ENCODE measurements at regions not wholly inside any gene's neighbourhood (a gene's known extent, or its start where the extent isn't known, plus 50 kb on each side); places are given as distances from the start of the nearest gene placed in this dataset.
A peak's percentile ranks its signal among the peaks of the same experiment; 100 is the strongest.

DNA sequence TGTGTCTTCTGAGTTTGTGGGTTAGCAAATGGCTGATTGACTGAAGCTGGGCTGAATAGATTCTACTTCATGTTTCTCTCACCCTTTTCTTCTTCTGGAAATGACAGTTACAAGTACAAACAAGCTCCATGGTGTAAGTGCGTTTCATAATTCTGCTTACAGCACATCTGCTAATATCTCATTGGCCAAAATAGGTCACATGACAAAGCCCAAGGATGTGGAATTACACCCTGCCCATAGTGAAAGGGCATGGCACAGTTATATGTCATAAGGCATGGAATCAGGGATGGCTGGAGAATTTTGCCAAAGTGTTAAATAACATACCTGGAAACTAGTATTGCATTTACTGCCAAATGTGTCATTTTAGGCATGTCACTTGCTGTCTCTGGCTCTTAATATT lies 327.2 kb downstream of the NKX6-1 start:
- ChIA-PET POLR2A (no interaction called here), CTCF (no interaction called here)
- TF ChIP-seq CTBP1 (IDR thresholded peaks at IDR 0.05; ENCODE audit: borderline replicate concordance): no peak
- no peak for DNase-seq (ENCODE audit: extremely low spot score)

DNA sequence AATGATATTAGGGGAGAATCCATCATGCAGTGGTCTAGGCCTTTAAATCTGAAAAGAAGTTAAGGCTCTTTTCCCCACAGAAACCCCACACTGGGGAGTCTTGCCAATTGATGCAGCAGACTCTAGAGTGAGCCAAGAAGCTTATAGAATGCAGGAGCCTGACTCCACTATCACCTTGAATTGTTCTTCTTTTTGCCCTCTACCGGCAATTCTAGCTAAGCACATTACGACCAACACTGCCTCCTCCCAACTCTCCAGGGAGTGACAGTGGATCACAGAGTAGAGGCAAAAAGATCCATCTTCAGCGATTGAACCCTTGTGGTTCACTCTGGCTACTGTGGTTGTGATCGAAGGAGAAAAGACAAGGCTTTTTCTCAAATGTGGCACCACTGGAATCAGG lies 331.5 kb downstream of the NKX6-1 start:
- ChIA-PET POLR2A (no interaction called here), CTCF (no interaction called here)
- DNase-seq (ENCODE audit: extremely low spot score): peak; percentile 16
- TF ChIP-seq ARNT (IDR thresholded peaks at IDR 0.05) (no peak), HDGF (IDR thresholded peaks at IDR 0.05; ENCODE audit: borderline replicate concordance) (no peak), BHLHE40 (IDR thresholded peaks at IDR 0.05; ENCODE audit: borderline replicate concordance) (no peak), FOXK2 (IDR thresholded peaks at IDR 0.05) (no peak), ZNF384 (IDR thresholded peaks at IDR 0.05) (no peak), NFRKB (IDR thresholded peaks at IDR 0.05) (no peak), FOXA1 (IDR thresholded peaks at IDR 0.05) (no peak), FOXM1 (IDR thresholded peaks at IDR 0.05; ENCODE audit: borderline replicate concordance) (no peak), SUZ12 (IDR thresholded peaks at IDR 0.05) (no peak), L3MBTL2 (conservative IDR thresholded peaks at IDR 0.05) (no peak), LEF1 (IDR thresholded peaks at IDR 0.05; ENCODE audit: borderline replicate concordance) (no peak), TARDBP (IDR thresholded peaks at IDR 0.05) (no peak), ELF4 (IDR thresholded peaks at IDR 0.05) (no peak), SP1 (IDR thresholded peaks at IDR 0.05) (no peak)
- TF ChIP-seq, protein P1, sequence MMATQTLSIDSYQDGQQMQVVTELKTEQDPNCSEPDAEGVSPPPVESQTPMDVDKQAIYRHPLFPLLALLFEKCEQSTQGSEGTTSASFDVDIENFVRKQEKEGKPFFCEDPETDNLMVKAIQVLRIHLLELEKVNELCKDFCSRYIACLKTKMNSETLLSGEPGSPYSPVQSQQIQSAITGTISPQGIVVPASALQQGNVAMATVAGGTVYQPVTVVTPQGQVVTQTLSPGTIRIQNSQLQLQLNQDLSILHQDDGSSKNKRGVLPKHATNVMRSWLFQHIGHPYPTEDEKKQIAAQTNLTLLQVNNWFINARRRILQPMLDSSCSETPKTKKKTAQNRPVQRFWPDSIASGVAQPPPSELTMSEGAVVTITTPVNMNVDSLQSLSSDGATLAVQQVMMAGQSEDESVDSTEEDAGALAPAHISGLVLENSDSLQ (IDR thresholded peaks at IDR 0.05): no peak

- CTCF ChIA-PET: no interaction called here
- POLR2A ChIA-PET: no interaction called here
- TF ChIP-seq FOXA1 (IDR thresholded peaks at IDR 0.05) (no peak), FOXK2 (IDR thresholded peaks at IDR 0.05) (no peak), TARDBP (IDR thresholded peaks at IDR 0.05) (no peak), ELF4 (IDR thresholded peaks at IDR 0.05) (no peak), FOXM1 (IDR thresholded peaks at IDR 0.05; ENCODE audit: borderline replicate concordance) (no peak), SP1 (IDR thresholded peaks at IDR 0.05) (no peak), HDGF (IDR thresholded peaks at IDR 0.05; ENCODE audit: borderline replicate concordance) (no peak), ZNF384 (IDR thresholded peaks at IDR 0.05) (no peak), L3MBTL2 (conservative IDR thresholded peaks at IDR 0.05) (no peak), ARNT (IDR thresholded peaks at IDR 0.05) (no peak), BHLHE40 (IDR thresholded peaks at IDR 0.05; ENCODE audit: borderline replicate concordance) (no peak), LEF1 (IDR thresholded peaks at IDR 0.05; ENCODE audit: borderline replicate concordance) (no peak), CTBP1 (IDR thresholded peaks at IDR 0.05; ENCODE audit: borderline replicate concordance) (no peak), SUZ12 (IDR thresholded peaks at IDR 0.05) (no peak)
- TF ChIP-seq, protein P1 (IDR thresholded peaks at IDR 0.05): no peak
- no peak for DNase-seq (ENCODE audit: extremely low spot score)
These were observed 332.0 kb downstream of the NKX6-1 start for GRCh38 chr4:84167093-84167492.

DNA sequence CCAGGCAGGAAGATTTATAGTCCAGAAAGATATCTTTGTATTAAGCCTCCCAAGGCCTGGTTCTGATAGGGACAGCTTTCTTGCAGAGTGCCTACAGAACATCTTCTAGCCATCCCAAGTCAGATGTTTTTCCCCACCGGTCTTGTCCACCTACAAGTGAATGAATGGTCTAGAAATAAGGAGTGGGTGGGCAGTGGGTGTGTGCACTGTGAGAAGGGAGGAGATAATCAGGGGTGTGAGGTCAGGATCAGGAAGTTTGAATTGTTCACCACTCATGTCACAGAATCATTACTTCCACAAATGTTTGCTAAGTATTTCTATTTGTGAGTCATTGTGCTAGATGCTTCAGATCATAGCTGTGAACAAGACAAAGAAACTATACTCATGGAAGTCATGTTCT lies 332.6 kb downstream of the NKX6-1 start:
- CTCF ChIA-PET: no interaction called here
- no peak for TF ChIP-seq ZNF384 (IDR thresholded peaks at IDR 0.05)
- TF ChIP-seq ARNT (IDR thresholded peaks at IDR 0.05): no peak
- TF ChIP-seq FOXA1 (IDR thresholded peaks at IDR 0.05): no peak
- TF ChIP-seq SP1 (IDR thresholded peaks at IDR 0.05): no peak
- no peak for TF ChIP-seq BHLHE40 (IDR thresholded peaks at IDR 0.05; ENCODE audit: borderline replicate concordance)
- no peak for TF ChIP-seq L3MBTL2 (conservative IDR thresholded peaks at IDR 0.05)
- no peak for TF ChIP-seq SUZ12 (IDR thresholded peaks at IDR 0.05)
- TF ChIP-seq CTBP1 (IDR thresholded peaks at IDR 0.05; ENCODE audit: borderline replicate concordance): no peak
- TF ChIP-seq ELF4 (IDR thresholded peaks at IDR 0.05): no peak
- TF ChIP-seq FOXM1 (IDR thresholded peaks at IDR 0.05; ENCODE audit: borderline replicate concordance): no peak
- TF ChIP-seq HDGF (IDR thresholded peaks at IDR 0.05; ENCODE audit: borderline replicate concordance): no peak
- no peak for DNase-seq (ENCODE audit: extremely low spot score)
- POLR2A ChIA-PET: no interaction called here

GRCh38 chr4:84164201-84164600 lies 334.9 kb downstream of the NKX6-1 start:
- CTCF ChIA-PET: no interaction called here
- TF ChIP-seq FOXM1 (IDR thresholded peaks at IDR 0.05; ENCODE audit: borderline replicate concordance): no peak
- TF ChIP-seq CTBP1 (IDR thresholded peaks at IDR 0.05; ENCODE audit: borderline replicate concordance): no peak
- no peak for TF ChIP-seq HDGF (IDR thresholded peaks at IDR 0.05; ENCODE audit: borderline replicate concordance)
- no peak for TF ChIP-seq SUZ12 (IDR thresholded peaks at IDR 0.05)
- TF ChIP-seq, protein P1 (IDR thresholded peaks at IDR 0.05): no peak
- no peak for TF ChIP-seq ZNF384 (IDR thresholded peaks at IDR 0.05)
- TF ChIP-seq LEF1 (IDR thresholded peaks at IDR 0.05; ENCODE audit: borderline replicate concordance): no peak
- TF ChIP-seq FOXA1 (IDR thresholded peaks at IDR 0.05): no peak
- no peak for TF ChIP-seq TARDBP (IDR thresholded peaks at IDR 0.05)
- TF ChIP-seq ARNT (IDR thresholded peaks at IDR 0.05): no peak
- no peak for TF ChIP-seq FOXK2 (IDR thresholded peaks at IDR 0.05)
- DNase-seq (ENCODE audit: extremely low spot score): no peak
- POLR2A ChIA-PET: no interaction called here

DNA sequence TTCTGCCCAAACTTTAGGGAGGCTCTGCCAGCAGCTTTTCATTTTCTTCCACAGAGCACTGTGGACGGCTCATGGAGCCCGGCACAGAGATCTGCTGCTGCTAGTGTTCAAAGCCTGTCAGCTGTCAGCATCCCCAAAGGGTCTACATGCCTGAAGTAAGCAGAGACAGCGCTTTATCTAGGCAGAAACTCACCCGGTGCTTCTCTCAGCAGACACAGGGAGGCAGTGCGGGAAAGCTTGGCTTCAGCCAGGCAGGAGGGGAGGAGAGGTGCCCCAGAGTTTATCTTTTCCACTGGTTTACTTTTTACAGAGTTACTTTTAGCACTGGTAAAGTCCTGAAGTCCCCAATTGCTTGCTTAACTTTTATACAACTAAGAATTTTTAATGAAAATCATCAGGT lies 339.3 kb downstream of the NKX6-1 start:
- ChIA-PET POLR2A (no interaction called here), CTCF (no interaction called here)
- TF ChIP-seq LEF1 (IDR thresholded peaks at IDR 0.05; ENCODE audit: borderline replicate concordance) (no peak), ARNT (IDR thresholded peaks at IDR 0.05) (no peak), BHLHE40 (IDR thresholded peaks at IDR 0.05; ENCODE audit: borderline replicate concordance) (no peak), ZNF384 (IDR thresholded peaks at IDR 0.05) (no peak), SP1 (IDR thresholded peaks at IDR 0.05) (no peak), FOXK2 (IDR thresholded peaks at IDR 0.05) (no peak), CTBP1 (IDR thresholded peaks at IDR 0.05; ENCODE audit: borderline replicate concordance) (no peak), FOXA1 (IDR thresholded peaks at IDR 0.05) (no peak)
- peak; percentile 56 for DNase-seq (ENCODE audit: extremely low spot score)
